ENCODE measurements at regions not wholly inside any gene's neighbourhood (a gene's known extent, or its start where the extent isn't known, plus 50 kb on each side); places are given as distances from the start of the nearest gene placed in this dataset.

DNA sequence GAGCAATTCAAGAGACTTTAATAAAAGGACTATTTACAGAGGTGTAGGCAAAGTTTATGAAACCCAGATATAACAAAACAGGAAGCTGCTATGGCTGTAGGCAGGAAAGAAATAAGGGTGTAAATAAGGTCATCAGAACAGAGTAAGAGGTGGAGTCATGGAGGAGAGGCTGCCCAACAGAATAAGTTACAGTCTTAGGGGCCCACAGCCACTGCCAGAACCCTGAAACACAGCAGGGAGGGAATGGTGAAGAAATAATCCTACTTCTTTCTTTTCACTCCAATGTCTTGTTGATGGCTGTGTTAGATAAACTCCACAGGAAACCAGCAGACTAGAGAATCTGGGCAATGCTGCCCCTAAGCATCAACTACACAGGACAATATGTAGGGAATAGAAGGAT, 155.8 kb upstream of the TAC1 start:
- Histone ChIP-seq H3K27ac (ENCODE audit: low read depth, low read length) (no peak overlapping the region), H3K36me3 (ENCODE audit: insufficient read depth, low read length) (no peaks in the 10 kb centered on the region), H3K4me2 (ENCODE audit: low read length) (no peak overlapping the region), H3K9me3 (ENCODE audit: insufficient read depth, low read depth, low read length) (peaks cover 5% of the 10 kb centered on the region), H4K20me1 (ENCODE audit: insufficient read depth, low read length) (no peaks in the 10 kb centered on the region), H2AFZ (ENCODE audit: low read depth, low read length) (no peak overlapping the region), H3K9ac (ENCODE audit: low read length) (no peak overlapping the region), H3K4me3 (ENCODE audit: insufficient read depth, low read depth, low read length) (no peak overlapping the region), H3K4me1 (ENCODE audit: insufficient read depth, low read length) (no peaks in the 10 kb centered on the region), H3K27me3 (ENCODE audit: insufficient read depth, low read length) (no peaks in the 10 kb centered on the region), H3K79me2 (ENCODE audit: insufficient read depth, low read length) (no peaks in the 10 kb centered on the region)
- no peak for DNase-seq (ENCODE audit: low read depth)
- Mint-ChIP-seq H3K4me1 (ENCODE audit: low read depth, unreplicated experiment) (no peaks in the 10 kb centered on the region), H3K4me3 (ENCODE audit: unreplicated experiment) (no peak overlapping the region), H3K9me3 (ENCODE audit: unreplicated experiment) (no peaks in the 10 kb centered on the region), H3K36me3 (ENCODE audit: low read depth, unreplicated experiment) (no peaks in the 10 kb centered on the region), H3K27ac (ENCODE audit: unreplicated experiment) (no peak overlapping the region), H3K27me3 (ENCODE audit: low read depth, unreplicated experiment) (no peaks in the 10 kb centered on the region)
- TF ChIP-seq EZH2 (IDR thresholded peaks at IDR 0.05; ENCODE audit: insufficient read depth, low read length) = no peak
- TF ChIP-seq, protein P1, sequence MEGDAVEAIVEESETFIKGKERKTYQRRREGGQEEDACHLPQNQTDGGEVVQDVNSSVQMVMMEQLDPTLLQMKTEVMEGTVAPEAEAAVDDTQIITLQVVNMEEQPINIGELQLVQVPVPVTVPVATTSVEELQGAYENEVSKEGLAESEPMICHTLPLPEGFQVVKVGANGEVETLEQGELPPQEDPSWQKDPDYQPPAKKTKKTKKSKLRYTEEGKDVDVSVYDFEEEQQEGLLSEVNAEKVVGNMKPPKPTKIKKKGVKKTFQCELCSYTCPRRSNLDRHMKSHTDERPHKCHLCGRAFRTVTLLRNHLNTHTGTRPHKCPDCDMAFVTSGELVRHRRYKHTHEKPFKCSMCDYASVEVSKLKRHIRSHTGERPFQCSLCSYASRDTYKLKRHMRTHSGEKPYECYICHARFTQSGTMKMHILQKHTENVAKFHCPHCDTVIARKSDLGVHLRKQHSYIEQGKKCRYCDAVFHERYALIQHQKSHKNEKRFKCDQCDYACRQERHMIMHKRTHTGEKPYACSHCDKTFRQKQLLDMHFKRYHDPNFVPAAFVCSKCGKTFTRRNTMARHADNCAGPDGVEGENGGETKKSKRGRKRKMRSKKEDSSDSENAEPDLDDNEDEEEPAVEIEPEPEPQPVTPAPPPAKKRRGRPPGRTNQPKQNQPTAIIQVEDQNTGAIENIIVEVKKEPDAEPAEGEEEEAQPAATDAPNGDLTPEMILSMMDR (IDR thresholded peaks at IDR 0.05; ENCODE audit: insufficient read depth, low read depth, low read length) = no peak
- no peak for FAIRE-seq

DNA sequence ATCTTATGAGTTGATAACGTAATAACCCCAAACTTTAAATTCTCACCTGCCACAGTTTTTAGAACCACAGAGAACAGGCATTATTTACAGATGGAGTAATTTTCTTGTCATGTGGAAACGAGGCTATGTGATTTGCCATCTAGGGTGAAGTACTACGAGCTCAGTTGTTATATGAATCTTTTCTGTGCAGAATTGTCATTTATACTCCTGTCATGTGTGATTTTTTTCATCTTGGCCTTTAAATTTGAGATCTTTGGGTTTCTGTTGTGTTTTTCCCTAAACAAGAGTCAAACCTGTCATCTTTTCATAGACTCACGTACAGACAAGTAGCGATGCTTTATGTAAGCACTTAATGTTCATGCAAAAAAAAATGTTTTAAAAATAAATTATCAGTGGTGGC, 153.7 kb upstream of the TAC1 start:
- no peak overlapping the region for H3K4me2 ChIP-seq (ENCODE audit: low read length)
- H3K4me3 ChIP-seq (ENCODE audit: insufficient read depth, low read depth, low read length) = no peak overlapping the region
- H3K36me3 Mint-ChIP-seq (ENCODE audit: low read depth, unreplicated experiment) = no peaks in the 10 kb centered on the region
- no peaks in the 10 kb centered on the region for H3K4me1 Mint-ChIP-seq (ENCODE audit: low read depth, unreplicated experiment)
- no peaks in the 10 kb centered on the region for H4K20me1 ChIP-seq (ENCODE audit: insufficient read depth, low read length)
- no peak overlapping the region for H3K27ac Mint-ChIP-seq (ENCODE audit: unreplicated experiment)
- no peak overlapping the region for H2AFZ ChIP-seq (ENCODE audit: low read depth, low read length)
- H3K4me1 ChIP-seq (ENCODE audit: insufficient read depth, low read length) = no peaks in the 10 kb centered on the region
- no peaks in the 10 kb centered on the region for H3K36me3 ChIP-seq (ENCODE audit: insufficient read depth, low read length)
- H3K9me3 Mint-ChIP-seq (ENCODE audit: unreplicated experiment) = peaks cover 4% of the 10 kb centered on the region
- no peaks in the 10 kb centered on the region for H3K79me2 ChIP-seq (ENCODE audit: insufficient read depth, low read length)
- no peak overlapping the region for H3K4me3 Mint-ChIP-seq (ENCODE audit: unreplicated experiment)
- H3K9me3 ChIP-seq (ENCODE audit: insufficient read depth, low read depth, low read length) = peaks cover 5% of the 10 kb centered on the region
- no peaks in the 10 kb centered on the region for H3K27me3 ChIP-seq (ENCODE audit: insufficient read depth, low read length)
- H3K27me3 Mint-ChIP-seq (ENCODE audit: low read depth, unreplicated experiment) = peaks cover 4% of the 10 kb centered on the region
- H3K27ac ChIP-seq (ENCODE audit: low read depth, low read length) = no peak overlapping the region
- TF ChIP-seq, protein P1 (IDR thresholded peaks at IDR 0.05; ENCODE audit: insufficient read depth, low read depth, low read length) = no peak
- no peak for TF ChIP-seq EZH2 (IDR thresholded peaks at IDR 0.05; ENCODE audit: insufficient read depth, low read length)
- H3K9ac ChIP-seq (ENCODE audit: low read length) = no peak overlapping the region
- DNase-seq (ENCODE audit: low read depth) (no peak), FAIRE-seq (no peak)

DNA sequence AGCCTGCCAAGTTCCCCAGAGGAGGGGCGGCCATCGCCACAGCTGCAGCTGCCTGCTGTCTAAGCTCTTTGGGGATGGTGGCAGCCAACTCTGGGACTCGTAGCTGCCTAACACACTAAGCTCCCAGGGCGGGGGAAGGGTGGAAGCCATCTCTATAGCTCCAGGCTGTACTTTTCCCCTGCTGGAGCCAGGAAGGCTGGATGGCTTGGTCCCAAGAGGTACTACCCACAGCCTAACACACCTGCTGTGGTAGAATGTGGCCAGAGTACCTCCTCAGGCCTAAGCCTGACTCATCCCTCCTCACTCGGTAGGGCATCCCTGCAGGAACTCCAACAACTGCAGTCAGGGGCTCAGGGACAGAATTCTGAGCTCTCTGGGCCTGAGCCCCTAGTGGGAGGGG, 151.7 kb upstream of the TAC1 start:
- Histone ChIP-seq H3K4me2 (ENCODE audit: low read length) (no peak overlapping the region), H2AFZ (ENCODE audit: low read depth, low read length) (no peak overlapping the region), H3K9ac (ENCODE audit: low read length) (no peak overlapping the region), H3K79me2 (ENCODE audit: insufficient read depth, low read length) (no peaks in the 10 kb centered on the region), H3K4me3 (ENCODE audit: insufficient read depth, low read depth, low read length) (no peak overlapping the region), H3K4me1 (ENCODE audit: insufficient read depth, low read length) (no peaks in the 10 kb centered on the region), H3K27ac (ENCODE audit: low read depth, low read length) (no peak overlapping the region), H4K20me1 (ENCODE audit: insufficient read depth, low read length) (no peaks in the 10 kb centered on the region), H3K9me3 (ENCODE audit: insufficient read depth, low read depth, low read length) (peaks cover 5% of the 10 kb centered on the region), H3K36me3 (ENCODE audit: insufficient read depth, low read length) (no peaks in the 10 kb centered on the region), H3K27me3 (ENCODE audit: insufficient read depth, low read length) (no peaks in the 10 kb centered on the region)
- H3K27ac Mint-ChIP-seq (ENCODE audit: unreplicated experiment) = no peak overlapping the region
- H3K4me1 Mint-ChIP-seq (ENCODE audit: low read depth, unreplicated experiment) = no peaks in the 10 kb centered on the region
- H3K27me3 Mint-ChIP-seq (ENCODE audit: low read depth, unreplicated experiment) = peaks cover 4% of the 10 kb centered on the region
- TF ChIP-seq, protein P1 (IDR thresholded peaks at IDR 0.05; ENCODE audit: insufficient read depth, low read depth, low read length) = no peak
- no peak for TF ChIP-seq EZH2 (IDR thresholded peaks at IDR 0.05; ENCODE audit: insufficient read depth, low read length)
- FAIRE-seq (no peak), DNase-seq (ENCODE audit: low read depth) (no peak)
- no peak overlapping the region for H3K4me3 Mint-ChIP-seq (ENCODE audit: unreplicated experiment)
- H3K9me3 Mint-ChIP-seq (ENCODE audit: unreplicated experiment) = peaks cover 4% of the 10 kb centered on the region
- H3K36me3 Mint-ChIP-seq (ENCODE audit: low read depth, unreplicated experiment) = no peaks in the 10 kb centered on the region

Data from astrocyte (in vitro differentiated cells and primary cell).